Erythroblast (primary cell): ENCODE measurements at regions not wholly inside any gene's neighbourhood (a gene's known extent, or its start where the extent isn't known, plus 50 kb on each side); places are given as distances from the start of the nearest gene placed in this dataset.
"Not testable (repeated sequence)": the region's sequence is repeated elsewhere in the genome, so short reads cannot be mapped to it uniquely, and the experiment has no call there.

ENCODE experiments used
- DNase-seq, 2 experiments: peaks; one replicate each; lab custom pipeline; 2025; lab: John Stamatoyannopoulos, UW
- GATA1 ChIP-seq: IDR thresholded peaks from 2 replicates; pipeline ENCODE4 v1.6.1; 2011; ENCODE audit warnings: low read depth, mild to moderate bottlenecking, control low read depth, low read length, moderate library complexity
- POLR2A ChIP-seq: IDR thresholded peaks from 2 replicates; pipeline ENCODE4 v1.6.1; 2011; ENCODE audit warnings: mild to moderate bottlenecking, low read length

- DNase-seq: no peak
- TF ChIP-seq GATA1 (no peak), POLR2A (no peak)
These were observed 251.9 kb upstream of the CHAC2 start for GRCh38 chr2:53515435-53516332.

- TF ChIP-seq GATA1 (no peak), POLR2A (no peak)
- DNase-seq: no peak
These were observed 254.4 kb upstream of the CHAC2 start for GRCh38 chr2:53513167-53513666.

GRCh38 chr2:53512071-53512826 is 255.4 kb upstream of the CHAC2 start:
- DNase-seq: no peak
- TF ChIP-seq GATA1 (no peak), POLR2A (no peak)

- DNase-seq: no peak
- TF ChIP-seq GATA1 (no peak), POLR2A (no peak)
These were observed 256.1 kb upstream of the CHAC2 start for GRCh38 chr2:53511549-53511948.

- TF ChIP-seq GATA1 (no peak), POLR2A (no peak)
- DNase-seq: no peak
These were observed 257.2 kb upstream of the CHAC2 start for GRCh38 chr2:53510401-53510800.

GRCh38 chr2:53509831-53510388 is 257.7 kb upstream of the CHAC2 start:
- TF ChIP-seq POLR2A (no peak), GATA1 (no peak)
- DNase-seq: no peak

- DNase-seq: no peak
- TF ChIP-seq GATA1 (no peak), POLR2A (no peak)
These were observed 258.9 kb upstream of the CHAC2 start for GRCh38 chr2:53508667-53509066.

- not testable (repeated sequence) for DNase-seq
These were observed 260.5 kb upstream of the CHAC2 start for GRCh38 chr2:53507070-53507469.

GRCh38 chr2:53505826-53506225 is 261.8 kb upstream of the CHAC2 start:
- DNase-seq: no peak
- TF ChIP-seq GATA1: no peak

GRCh38 chr2:53504507-53504906 is 263.1 kb upstream of the CHAC2 start:
- no peak for DNase-seq
- TF ChIP-seq GATA1 (no peak), POLR2A (no peak)

- TF ChIP-seq GATA1: no peak
- no peak for TF ChIP-seq POLR2A
- DNase-seq: no peak
These were observed 267.4 kb upstream of the CHAC2 start for GRCh38 chr2:53500181-53500580.

- no peak for DNase-seq
- TF ChIP-seq POLR2A (no peak), GATA1 (no peak)
These were observed 269.4 kb upstream of the CHAC2 start for GRCh38 chr2:53498210-53498609.

- no peak for TF ChIP-seq POLR2A
- TF ChIP-seq GATA1: no peak
- no peak for DNase-seq
These were observed 270.6 kb upstream of the CHAC2 start for GRCh38 chr2:53497020-53497419.

- no peak for DNase-seq
- no peak for TF ChIP-seq POLR2A
- TF ChIP-seq GATA1: no peak
These were observed 274.4 kb upstream of the CHAC2 start for GRCh38 chr2:53493210-53493609.

GRCh38 chr2:53490659-53491058 is 276.9 kb upstream of the CHAC2 start:
- no peak for DNase-seq
- no peak for TF ChIP-seq POLR2A
- no peak for TF ChIP-seq GATA1

GRCh38 chr2:53486185-53486899 is 281.3 kb upstream of the CHAC2 start:
- not testable (repeated sequence) for DNase-seq
